Activated naive CD4-positive, alpha-beta T cell treated with anti-CD3 and anti-CD28 coated beads, Interleukin-2, amount 50 U/mL, for 24 hours (primary cell): ENCODE measurements at regions not wholly inside any gene's neighbourhood (a gene's known extent, or its start where the extent isn't known, plus 50 kb on each side); places are given as distances from the start of the nearest gene placed in this dataset.
"Not testable (repeated sequence)": the region's sequence is repeated elsewhere in the genome, so short reads cannot be mapped to it uniquely, and the experiment has no call there.

ENCODE experiments used
- H3K27ac Mint-ChIP-seq: one replicate; pipeline ENCODE4 v1.8.0; 2021; ENCODE audit warnings: mild to moderate bottlenecking, mixed read lengths
- H3K27me3 Mint-ChIP-seq: one replicate; pipeline ENCODE4 v1.8.0; 2021; ENCODE audit warnings: mixed read lengths
- H3K36me3 Mint-ChIP-seq: one replicate; pipeline ENCODE4 v1.8.0; 2021; ENCODE audit warnings: mixed read lengths
- H3K4me1 Mint-ChIP-seq: one replicate; pipeline ENCODE4 v1.8.0; 2021; ENCODE audit warnings: mixed read lengths
- H3K4me3 Mint-ChIP-seq: one replicate; pipeline ENCODE4 v1.8.0; 2021; ENCODE audit warnings: mild to moderate bottlenecking, mixed read lengths
- H3K9me3 Mint-ChIP-seq: one replicate; pipeline ENCODE4 v1.8.0; 2021; ENCODE audit warnings: mixed read lengths

DNA sequence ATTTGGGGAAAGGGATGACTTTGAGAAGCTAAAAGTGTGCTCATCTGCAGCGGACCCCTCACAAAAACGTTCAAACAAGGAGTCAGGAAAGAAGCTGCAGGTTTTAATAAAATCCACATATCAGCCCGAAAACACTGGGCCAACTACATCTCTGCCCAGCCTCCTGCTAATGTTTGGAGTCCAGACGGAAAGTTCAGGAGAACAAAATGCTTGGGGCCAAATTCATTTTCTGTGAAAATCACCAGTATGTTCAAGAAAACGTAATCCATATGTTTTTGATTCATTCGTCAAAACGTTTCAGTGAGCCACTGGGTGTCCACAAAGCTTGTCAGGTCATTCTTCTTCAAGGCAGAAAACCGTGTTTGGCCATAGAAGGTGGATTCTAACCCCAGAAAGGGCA lies 87.5 kb upstream of the GAS1 start:
- Mint-ChIP-seq H3K4me1 (no peaks in the 10 kb centered on the region), H3K36me3 (no peaks in the 10 kb centered on the region), H3K9me3 (no peaks in the 10 kb centered on the region), H3K27ac (no peak overlapping the region), H3K4me3 (no peak overlapping the region), H3K27me3 (peaks cover 6% of the 10 kb centered on the region)

DNA sequence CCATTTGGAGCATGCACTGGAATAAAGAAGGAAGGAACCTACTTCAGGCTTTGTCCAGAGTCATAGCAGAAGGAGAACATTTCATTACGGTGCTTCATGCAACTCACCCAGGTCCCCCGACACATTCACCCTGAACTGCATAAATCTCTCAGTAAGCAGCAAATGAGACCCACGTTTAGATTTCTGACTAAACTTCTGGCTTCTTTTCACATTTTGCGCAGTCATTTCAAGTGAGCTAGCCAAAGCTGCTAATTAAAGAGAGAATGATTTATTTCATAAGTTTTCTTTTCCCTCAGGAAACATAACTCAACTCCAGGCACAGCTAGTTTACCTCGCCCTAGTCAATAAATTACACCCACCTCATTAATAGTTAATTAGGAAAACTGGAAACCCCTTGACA lies 88.6 kb upstream of the GAS1 start:
- H3K4me3 Mint-ChIP-seq: no peak overlapping the region
- H3K27me3 Mint-ChIP-seq: peaks cover 6% of the 10 kb centered on the region
- H3K27ac Mint-ChIP-seq: no peak overlapping the region
- no peaks in the 10 kb centered on the region for H3K4me1 Mint-ChIP-seq
- no peaks in the 10 kb centered on the region for H3K9me3 Mint-ChIP-seq
- no peaks in the 10 kb centered on the region for H3K36me3 Mint-ChIP-seq

DNA sequence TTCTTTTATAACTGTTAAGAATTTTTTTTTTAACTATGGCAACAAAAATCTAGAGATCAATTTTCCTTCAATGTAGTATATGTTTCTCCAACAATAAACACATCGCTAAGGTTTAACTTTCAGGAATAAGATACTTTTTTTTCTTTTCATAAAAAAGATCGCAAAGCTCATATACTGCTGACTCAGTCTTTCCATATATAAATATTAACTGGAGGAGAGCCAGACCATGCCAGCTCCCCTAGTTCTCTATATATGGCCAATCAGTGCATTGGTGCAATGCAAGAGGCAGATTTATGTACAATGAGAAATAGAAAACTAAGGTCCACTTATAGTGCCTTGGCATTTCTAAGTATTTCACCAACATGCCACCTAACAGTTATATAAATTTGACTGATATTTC lies 89.2 kb upstream of the GAS1 start:
- H3K9me3 Mint-ChIP-seq: no peaks in the 10 kb centered on the region
- no peaks in the 10 kb centered on the region for H3K4me1 Mint-ChIP-seq
- no peak overlapping the region for H3K4me3 Mint-ChIP-seq
- peaks cover under 1% of the 10 kb centered on the region for H3K36me3 Mint-ChIP-seq
- H3K27me3 Mint-ChIP-seq: peaks cover 10% of the 10 kb centered on the region
- H3K27ac Mint-ChIP-seq: no peak overlapping the region

GRCh38 chr9:87039809-87040392 lies 92.6 kb upstream of the GAS1 start:
- Mint-ChIP-seq H3K4me3 (no peak overlapping the region), H3K27me3 (peaks cover 4% of the 10 kb centered on the region), H3K27ac (no peak overlapping the region), H3K4me1 (no peaks in the 10 kb centered on the region), H3K9me3 (no peaks in the 10 kb centered on the region), H3K36me3 (peaks cover 3% of the 10 kb centered on the region)

DNA sequence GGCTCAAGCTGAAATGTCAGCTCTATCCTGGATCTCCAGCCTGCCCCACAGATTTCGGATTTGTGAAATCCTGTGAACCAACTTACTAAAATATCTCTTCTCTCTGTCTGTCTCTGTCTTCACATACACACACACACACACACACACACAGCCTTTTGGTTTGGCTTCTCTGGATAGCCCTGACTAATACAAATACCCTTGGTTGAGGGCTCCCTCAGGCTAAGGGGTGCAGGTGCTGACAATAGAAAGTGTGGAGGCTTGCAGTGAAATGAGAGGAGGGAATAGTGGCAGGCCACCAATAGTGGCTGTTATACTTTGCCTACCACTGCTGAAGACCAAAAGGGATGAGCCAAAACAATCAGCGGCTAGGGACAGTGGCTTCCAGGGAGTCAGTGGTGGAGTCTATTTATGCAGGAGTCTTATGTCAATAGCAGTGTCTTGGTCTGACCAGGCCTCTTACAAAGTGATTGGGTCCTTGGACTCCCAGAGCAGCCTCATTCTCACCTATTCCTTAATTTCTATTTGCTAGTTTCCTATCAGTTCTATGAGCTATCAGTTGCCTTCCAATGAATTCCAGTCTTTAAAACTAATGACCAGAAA lies 93.2 kb upstream of the GAS1 start:
- no peaks in the 10 kb centered on the region for H3K4me1 Mint-ChIP-seq
- H3K36me3 Mint-ChIP-seq: peaks cover 3% of the 10 kb centered on the region
- H3K4me3 Mint-ChIP-seq: no peak overlapping the region
- no peaks in the 10 kb centered on the region for H3K9me3 Mint-ChIP-seq
- H3K27me3 Mint-ChIP-seq: peaks cover 4% of the 10 kb centered on the region
- no peak overlapping the region for H3K27ac Mint-ChIP-seq

DNA sequence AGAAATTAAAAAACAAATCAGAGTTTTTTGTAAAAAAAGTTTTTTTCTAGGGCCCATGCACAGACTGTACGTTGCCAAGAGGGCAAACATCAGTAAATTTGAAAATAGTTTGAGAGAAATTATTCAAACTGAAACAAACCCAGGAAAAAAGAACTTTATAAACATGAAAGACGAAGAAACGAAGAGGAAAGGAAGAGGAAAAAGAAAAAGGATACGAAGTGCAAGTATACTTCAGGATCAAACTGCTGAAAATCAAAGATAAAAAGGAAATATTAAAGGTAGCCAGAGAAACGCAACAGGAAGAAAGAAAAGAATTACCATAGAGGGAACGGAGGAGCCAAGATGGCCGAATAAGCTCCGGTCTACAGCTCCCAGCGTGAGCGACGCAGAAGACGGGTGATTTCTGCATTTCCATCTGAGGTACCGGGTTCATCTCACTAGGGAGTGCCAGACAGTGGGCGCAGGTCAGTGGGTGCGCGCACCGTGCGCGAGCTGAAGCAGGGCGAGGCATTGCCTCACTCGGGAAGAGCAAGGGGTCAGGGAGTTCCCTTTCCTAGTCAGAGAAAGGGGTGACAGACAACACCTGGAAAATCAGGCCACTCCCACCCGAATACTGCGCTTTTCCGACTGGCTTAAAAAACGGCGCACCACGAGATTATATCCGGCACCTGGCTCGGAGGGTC lies 94.4 kb upstream of the GAS1 start:
- not testable (repeated sequence) for H3K4me1 Mint-ChIP-seq, H3K27me3 Mint-ChIP-seq, H3K27ac Mint-ChIP-seq, H3K4me3 Mint-ChIP-seq, H3K36me3 Mint-ChIP-seq, H3K9me3 Mint-ChIP-seq

- not testable (repeated sequence) for H3K9me3 Mint-ChIP-seq, H3K4me3 Mint-ChIP-seq, H3K27ac Mint-ChIP-seq, H3K27me3 Mint-ChIP-seq, H3K36me3 Mint-ChIP-seq, H3K4me1 Mint-ChIP-seq
Observed at GRCh38 chr9:87049929-87050608, 102.8 kb upstream of the GAS1 start.

GRCh38 chr9:87054999-87055686 lies 107.8 kb upstream of the GAS1 start:
- H3K4me1 Mint-ChIP-seq: no peaks in the 10 kb centered on the region
- H3K27me3 Mint-ChIP-seq: peaks cover 11% of the 10 kb centered on the region
- H3K27ac Mint-ChIP-seq: no peak overlapping the region
- H3K9me3 Mint-ChIP-seq: no peaks in the 10 kb centered on the region
- no peak overlapping the region for H3K4me3 Mint-ChIP-seq
- H3K36me3 Mint-ChIP-seq: no peaks in the 10 kb centered on the region

DNA sequence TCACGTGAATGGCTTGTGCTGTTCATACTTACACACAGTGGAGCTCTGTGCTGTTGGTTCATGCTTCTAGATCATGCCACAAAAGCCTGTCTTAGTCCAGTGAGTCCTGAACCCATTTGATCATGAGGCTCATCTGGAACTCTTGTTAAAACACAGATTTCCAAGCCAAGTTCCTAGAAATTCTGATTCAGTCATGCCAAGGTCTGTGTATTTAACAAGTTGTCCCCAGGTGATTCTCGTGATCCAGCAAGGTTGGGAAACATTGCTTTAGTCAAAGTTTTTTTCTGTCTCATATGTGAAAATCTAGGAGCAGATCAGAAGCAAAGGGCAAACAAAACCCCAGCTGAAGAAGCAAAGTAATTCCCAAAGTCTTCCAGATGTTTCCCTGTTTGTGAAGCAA lies 112.5 kb upstream of the GAS1 start:
- no peak overlapping the region for H3K27ac Mint-ChIP-seq
- no peaks in the 10 kb centered on the region for H3K9me3 Mint-ChIP-seq
- H3K27me3 Mint-ChIP-seq: peaks cover 15% of the 10 kb centered on the region
- no peaks in the 10 kb centered on the region for H3K4me1 Mint-ChIP-seq
- H3K4me3 Mint-ChIP-seq: no peak overlapping the region
- H3K36me3 Mint-ChIP-seq: no peaks in the 10 kb centered on the region

DNA sequence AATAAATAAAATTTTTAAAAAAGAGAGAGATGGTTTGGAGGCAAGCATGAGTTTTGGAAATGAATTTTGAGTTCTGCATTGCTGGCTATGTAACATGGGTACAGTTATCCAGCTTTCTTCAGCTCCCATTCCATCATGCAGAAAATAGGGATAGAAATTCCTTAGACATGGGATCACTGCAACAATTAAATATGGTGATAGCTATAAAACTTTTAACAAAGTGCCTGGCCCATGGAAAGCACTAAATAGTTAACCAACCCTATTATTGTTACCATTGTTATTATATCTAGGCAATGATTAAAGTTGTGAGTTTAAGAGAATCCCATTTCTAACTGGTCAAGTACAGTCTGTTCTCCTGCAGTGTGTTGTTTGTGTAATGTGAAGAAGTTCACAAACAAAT lies 115.4 kb upstream of the GAS1 start:
- H3K27me3 Mint-ChIP-seq: peaks cover 13% of the 10 kb centered on the region
- H3K4me3 Mint-ChIP-seq: no peak overlapping the region
- H3K9me3 Mint-ChIP-seq: no peaks in the 10 kb centered on the region
- H3K27ac Mint-ChIP-seq: no peak overlapping the region
- no peaks in the 10 kb centered on the region for H3K4me1 Mint-ChIP-seq
- H3K36me3 Mint-ChIP-seq: no peaks in the 10 kb centered on the region

- Mint-ChIP-seq H3K27ac (no peak overlapping the region), H3K9me3 (no peaks in the 10 kb centered on the region), H3K27me3 (peaks cover 9% of the 10 kb centered on the region), H3K4me1 (no peaks in the 10 kb centered on the region), H3K4me3 (no peak overlapping the region), H3K36me3 (no peaks in the 10 kb centered on the region)
Observed at GRCh38 chr9:87063246-87063645, 115.9 kb upstream of the GAS1 start.

DNA sequence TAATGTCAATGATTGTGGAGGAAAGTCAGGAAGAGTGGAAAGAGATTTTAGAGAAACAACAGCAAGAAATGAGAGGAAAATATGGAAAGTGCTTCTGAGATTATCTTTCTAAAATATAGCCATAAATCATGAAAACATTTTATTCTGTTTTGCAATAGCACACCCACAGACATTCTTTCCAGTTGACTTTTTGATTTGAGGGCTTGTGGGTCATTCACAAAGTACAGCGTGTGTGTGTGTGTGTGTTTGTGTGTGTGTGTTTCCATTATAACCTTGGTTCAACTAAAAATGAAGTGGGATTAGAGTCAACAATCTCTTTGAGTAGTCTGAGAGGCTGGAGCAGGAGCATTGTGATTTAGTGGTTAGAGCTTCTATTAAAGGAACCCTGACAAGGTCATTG lies 116.6 kb upstream of the GAS1 start:
- Mint-ChIP-seq H3K36me3 (no peaks in the 10 kb centered on the region), H3K9me3 (no peaks in the 10 kb centered on the region), H3K27me3 (peaks cover 8% of the 10 kb centered on the region), H3K27ac (no peak overlapping the region), H3K4me3 (no peak overlapping the region), H3K4me1 (no peaks in the 10 kb centered on the region)

DNA sequence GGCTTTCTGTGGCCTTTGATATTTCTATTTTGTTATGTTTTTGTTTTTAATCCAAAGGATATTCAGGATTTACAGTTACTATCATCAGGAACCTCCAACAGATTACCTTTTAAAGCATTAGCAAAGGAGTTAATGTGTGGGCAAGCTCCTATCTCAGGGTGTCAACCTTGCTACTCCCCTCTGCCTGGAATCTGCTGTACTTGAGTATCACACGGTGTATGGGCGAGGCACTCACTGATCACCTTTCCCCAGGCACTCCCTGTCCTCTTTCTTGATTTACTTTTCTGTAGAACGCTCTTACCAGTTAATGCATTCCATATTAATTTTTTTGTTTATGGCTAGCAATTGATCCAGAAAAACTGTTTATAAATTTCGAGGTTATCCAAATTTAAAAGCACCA lies 117.0 kb upstream of the GAS1 start:
- H3K9me3 Mint-ChIP-seq: no peaks in the 10 kb centered on the region
- H3K27ac Mint-ChIP-seq: no peak overlapping the region
- no peak overlapping the region for H3K4me3 Mint-ChIP-seq
- H3K36me3 Mint-ChIP-seq: no peaks in the 10 kb centered on the region
- H3K27me3 Mint-ChIP-seq: peaks cover 6% of the 10 kb centered on the region
- H3K4me1 Mint-ChIP-seq: no peaks in the 10 kb centered on the region

GRCh38 chr9:87065981-87066380 lies 118.7 kb upstream of the GAS1 start:
- no peaks in the 10 kb centered on the region for H3K36me3 Mint-ChIP-seq
- no peaks in the 10 kb centered on the region for H3K4me1 Mint-ChIP-seq
- H3K9me3 Mint-ChIP-seq: no peaks in the 10 kb centered on the region
- H3K27me3 Mint-ChIP-seq: peaks cover 1% of the 10 kb centered on the region
- H3K27ac Mint-ChIP-seq: no peak overlapping the region
- no peak overlapping the region for H3K4me3 Mint-ChIP-seq

- Mint-ChIP-seq H3K36me3 (no peaks in the 10 kb centered on the region), H3K4me3 (no peak overlapping the region), H3K9me3 (no peaks in the 10 kb centered on the region), H3K27ac (no peak overlapping the region), H3K4me1 (no peaks in the 10 kb centered on the region), H3K27me3 (peaks cover 1% of the 10 kb centered on the region)
Observed at GRCh38 chr9:87067426-87067825, 120.1 kb upstream of the GAS1 start.
